ENCODE measurements at regions not wholly inside any gene's neighbourhood (a gene's known extent, or its start where the extent isn't known, plus 50 kb on each side); places are given as distances from the start of the nearest gene placed in this dataset.

- Histone ChIP-seq H3K79me2 (ENCODE audit: control insufficient read depth, insufficient read depth, low read length) (no peaks in the 10 kb centered on the region), H3K36me3 (ENCODE audit: control insufficient read depth, insufficient read depth, low read length) (no peaks in the 10 kb centered on the region), H4K20me1 (replicated peaks; ENCODE audit: control insufficient read depth, insufficient read depth, low read length) (no peaks in the 10 kb centered on the region; the same call in 1 of the 2 replicates), H3K4me3 (no peak overlapping the region), H3K9me3 (replicated peaks; ENCODE audit: control insufficient read depth, insufficient read depth, low read depth, low read length) (no peaks in the 10 kb centered on the region), H2AFZ (ENCODE audit: low read depth, low read length) (no peak overlapping the region), H3K9ac (ENCODE audit: insufficient read depth in 1 of 2, low read depth in 2 of 2, low read length in 2 of 2) (no peak overlapping the region), H3K27me3 (ENCODE audit: control insufficient read depth in 2 of 2, insufficient read depth in 2 of 2, low read length in 2 of 2) (peaks cover 0 to 39% of the 10 kb centered on the region in 2 experiments; a peak in 2 of 5 replicates), H3K27ac (ENCODE audit: extremely low read depth, low read depth, low read length) (no peak overlapping the region), H3K9me1 (ENCODE audit: control insufficient read depth, insufficient read depth, low read length) (no peaks in the 10 kb centered on the region), H3K4me2 (ENCODE audit: insufficient read depth, low read length) (no peak overlapping the region), H3K4me1 (replicated peaks in 1 of 2; ENCODE audit: control insufficient read depth in 2 of 2, insufficient read depth in 2 of 2, low read length in 2 of 2) (peaks cover 0 to 12% of the 10 kb centered on the region in 2 experiments; a peak in 1 of 5 replicates)
- DNase-seq (ENCODE audit: extremely low read depth in 1 of 4, low spot score in 3 of 4): no peak
- BruUV-seq (replicated peaks): no TSS peak
- WGBS (ENCODE audit: insufficient coverage, low coverage, missing lambda C conversion rate): 2% methylated on average over 15 of the region's 15 CpGs
- ATAC-seq: no peak
- FAIRE-seq: no peak
- ChIA-PET POLR2A (no interaction called here), CTCF (ENCODE audit: low intra/inter-chr PET ratio) (no interaction called here)
- intact Hi-C loops (cut with micrococcal nuclease): no loop called here
- TF ChIP-seq SNRNP70 (optimal IDR thresholded peaks at IDR 0.05; ENCODE audit: low read depth, low read length) (no peak), HNRNPL (IDR thresholded peaks at IDR 0.05; ENCODE audit: low read depth, low read length) (no peak), ZNF561 (CRISPR knock-in tag; conservative IDR thresholded peaks at IDR 0.05) (no peak), ETV5 (CRISPR knock-in tag; IDR thresholded peaks at IDR 0.05; ENCODE audit: low read depth) (no peak), HNRNPH1 (optimal IDR thresholded peaks at IDR 0.05; ENCODE audit: low read depth, low read length) (no peak), CREB3 (tag; conservative IDR thresholded peaks at IDR 0.05; ENCODE audit: low read depth) (no peak), HMBOX1 (IDR thresholded peaks at IDR 0.05) (no peak), MAZ (CRISPR knock-in tag; conservative IDR thresholded peaks at IDR 0.05 in 1 of 2, IDR thresholded peaks at IDR 0.05 in 1 of 2) (no peak)
- in situ Hi-C loops (cut with MboI): no loop called here
Measured at GRCh38 chr11:70532731-70533130, 134.4 kb downstream of the CTTN start.

Data from K562 (cell line).